ENCODE measurements at regions not wholly inside any gene's neighbourhood (a gene's known extent, or its start where the extent isn't known, plus 50 kb on each side); places are given as distances from the start of the nearest gene placed in this dataset.

DNA sequence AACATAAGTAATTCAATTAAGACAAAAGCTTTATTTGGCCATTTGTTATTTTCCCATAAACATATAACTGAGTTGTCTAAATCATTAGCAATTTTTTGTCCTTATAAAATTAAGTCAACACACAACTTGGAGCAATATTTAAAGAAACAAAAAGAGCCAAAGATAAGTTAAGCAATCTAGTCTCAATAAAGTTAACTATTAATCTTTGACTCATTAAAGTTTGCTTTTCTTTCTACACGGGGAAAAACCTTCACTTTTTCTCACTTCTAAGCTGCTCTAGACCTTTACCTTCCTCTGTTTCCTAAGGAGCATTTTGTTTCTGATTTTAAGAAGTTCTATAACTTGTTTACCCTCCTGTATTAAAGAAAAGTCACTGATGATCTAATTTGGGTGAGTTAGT is 867.1 kb upstream of the PHF14 start:
- DNase-seq (ENCODE audit: low spot score in 2 of 2), result no peak
- no peak for TF ChIP-seq POLR2AphosphoS5 (IDR thresholded peaks at IDR 0.05)
- TF ChIP-seq, protein P1, sequence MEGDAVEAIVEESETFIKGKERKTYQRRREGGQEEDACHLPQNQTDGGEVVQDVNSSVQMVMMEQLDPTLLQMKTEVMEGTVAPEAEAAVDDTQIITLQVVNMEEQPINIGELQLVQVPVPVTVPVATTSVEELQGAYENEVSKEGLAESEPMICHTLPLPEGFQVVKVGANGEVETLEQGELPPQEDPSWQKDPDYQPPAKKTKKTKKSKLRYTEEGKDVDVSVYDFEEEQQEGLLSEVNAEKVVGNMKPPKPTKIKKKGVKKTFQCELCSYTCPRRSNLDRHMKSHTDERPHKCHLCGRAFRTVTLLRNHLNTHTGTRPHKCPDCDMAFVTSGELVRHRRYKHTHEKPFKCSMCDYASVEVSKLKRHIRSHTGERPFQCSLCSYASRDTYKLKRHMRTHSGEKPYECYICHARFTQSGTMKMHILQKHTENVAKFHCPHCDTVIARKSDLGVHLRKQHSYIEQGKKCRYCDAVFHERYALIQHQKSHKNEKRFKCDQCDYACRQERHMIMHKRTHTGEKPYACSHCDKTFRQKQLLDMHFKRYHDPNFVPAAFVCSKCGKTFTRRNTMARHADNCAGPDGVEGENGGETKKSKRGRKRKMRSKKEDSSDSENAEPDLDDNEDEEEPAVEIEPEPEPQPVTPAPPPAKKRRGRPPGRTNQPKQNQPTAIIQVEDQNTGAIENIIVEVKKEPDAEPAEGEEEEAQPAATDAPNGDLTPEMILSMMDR (IDR thresholded peaks at IDR 0.05), result no peak
- no peak for TF ChIP-seq POLR2A (IDR thresholded peaks at IDR 0.05)
- intact Hi-C loops (cut with DNase I; ENCODE audit: low total_unique reads), result loop anchor here (5.0 kb wide), 1 partner anchor 699 kb away; no protein-coding TSS in a partner anchor
- Histone ChIP-seq H3K27ac (no peak overlapping the region), H3K4me1 (no peaks in the 10 kb centered on the region), H3K36me3 (no peaks in the 10 kb centered on the region), H3K27me3 (no peaks in the 10 kb centered on the region), H3K4me3 (no peak overlapping the region), H3K9me3 (no peaks in the 10 kb centered on the region)

- intact Hi-C loops (cut with DNase I; ENCODE audit: low total_unique reads), result no loop called here
- no peaks in the 10 kb centered on the region for H3K36me3 ChIP-seq
Measured at GRCh38 chr7:10116511-10116910, 857.2 kb upstream of the PHF14 start.

DNA sequence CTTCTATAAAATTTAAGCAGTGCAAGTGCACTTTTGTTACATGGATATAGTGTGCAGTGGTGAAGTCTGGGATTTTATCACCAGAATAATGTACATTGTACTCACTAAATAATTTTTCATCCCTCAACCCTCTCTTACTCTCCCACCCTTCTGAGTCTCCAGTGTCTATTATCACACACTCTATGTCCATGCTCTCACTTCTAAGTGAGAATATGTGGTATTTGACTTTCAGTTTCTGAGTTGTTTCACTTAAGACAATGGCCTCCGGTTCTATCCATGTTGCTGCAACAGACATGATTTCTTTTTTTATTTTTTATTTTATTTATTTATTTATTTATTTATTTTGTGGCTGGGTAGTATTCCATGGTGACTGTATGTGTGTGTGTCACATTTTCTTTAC is 855.9 kb upstream of the PHF14 start:
- Histone ChIP-seq H3K4me1 (no peaks in the 10 kb centered on the region), H3K4me3 (no peak overlapping the region), H3K36me3 (no peaks in the 10 kb centered on the region), H3K9me3 (no peaks in the 10 kb centered on the region), H3K27ac (no peak overlapping the region), H3K27me3 (no peaks in the 10 kb centered on the region)
- no peak for TF ChIP-seq POLR2AphosphoS5 (IDR thresholded peaks at IDR 0.05)
- TF ChIP-seq, protein P1 (IDR thresholded peaks at IDR 0.05), result no peak
- no peak for TF ChIP-seq POLR2A (IDR thresholded peaks at IDR 0.05)
- intact Hi-C loops (cut with DNase I; ENCODE audit: low total_unique reads), result no loop called here
- no peak for DNase-seq (ENCODE audit: low spot score in 2 of 2)

More at GRCh38 chr7:10116511-10116910, 857.2 kb upstream of the PHF14 start:
- Histone ChIP-seq H3K27me3 (no peaks in the 10 kb centered on the region), H3K9me3 (no peaks in the 10 kb centered on the region), H3K4me1 (no peaks in the 10 kb centered on the region), H3K27ac (no peak overlapping the region), H3K4me3 (no peak overlapping the region)
- TF ChIP-seq POLR2A (IDR thresholded peaks at IDR 0.05) (no peak), POLR2AphosphoS5 (IDR thresholded peaks at IDR 0.05) (no peak)
- TF ChIP-seq, protein P1 (IDR thresholded peaks at IDR 0.05), result no peak
- DNase-seq (ENCODE audit: low spot score in 2 of 2), result no peak

DNA sequence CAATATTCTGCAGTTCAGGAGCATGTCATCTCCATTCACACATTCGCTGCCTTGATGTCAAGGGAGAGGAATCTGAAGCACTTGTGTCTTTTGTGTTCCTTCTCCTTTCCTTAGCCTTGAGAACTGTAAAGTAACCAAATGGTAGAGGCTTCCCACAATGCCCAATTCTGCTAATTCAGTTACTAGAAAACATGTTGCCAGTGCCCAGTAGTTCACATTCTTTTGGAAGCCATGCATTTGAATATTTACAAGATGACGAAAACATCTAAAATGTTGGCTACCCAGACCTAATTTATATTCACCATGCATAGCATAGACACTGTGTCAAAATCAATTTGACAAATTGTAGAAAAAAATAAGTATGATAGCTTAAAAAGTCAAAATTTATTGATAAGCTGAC is 852.7 kb upstream of the PHF14 start:
- intact Hi-C loops (cut with DNase I; ENCODE audit: low total_unique reads), result no loop called here
- Histone ChIP-seq H3K27ac (no peak overlapping the region), H3K36me3 (no peaks in the 10 kb centered on the region), H3K4me3 (no peak overlapping the region), H3K27me3 (no peaks in the 10 kb centered on the region), H3K9me3 (no peaks in the 10 kb centered on the region), H3K4me1 (no peaks in the 10 kb centered on the region)
- DNase-seq (ENCODE audit: low spot score in 2 of 2), result no peak
- no peak for TF ChIP-seq POLR2A (IDR thresholded peaks at IDR 0.05)
- TF ChIP-seq, protein P1 (IDR thresholded peaks at IDR 0.05), result no peak
- no peak for TF ChIP-seq POLR2AphosphoS5 (IDR thresholded peaks at IDR 0.05)

DNA sequence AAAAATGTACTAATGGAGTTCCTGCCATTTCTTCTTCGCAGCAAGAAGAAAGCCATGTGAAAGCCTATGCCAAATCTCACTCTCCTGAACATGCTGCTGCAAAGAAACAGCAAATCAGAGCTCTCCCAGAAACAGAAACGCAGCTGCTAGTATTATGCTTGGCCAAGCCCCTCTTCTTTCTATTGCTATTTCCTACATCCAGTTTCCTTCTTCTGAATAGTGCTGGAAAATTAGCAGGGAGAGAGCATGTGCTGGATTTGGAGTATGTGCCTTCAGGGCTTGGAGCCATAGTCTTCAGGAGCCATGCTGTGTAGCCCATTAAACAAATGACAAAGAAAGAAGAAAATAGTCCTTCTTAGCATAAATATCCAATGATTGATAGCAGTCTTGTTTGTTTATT is 852.0 kb upstream of the PHF14 start:
- H3K36me3 ChIP-seq, result no peaks in the 10 kb centered on the region
- intact Hi-C loops (cut with DNase I; ENCODE audit: low total_unique reads), result no loop called here
- H3K4me1 ChIP-seq, result no peaks in the 10 kb centered on the region
- DNase-seq (ENCODE audit: low spot score in 2 of 2), result no peak
- H3K4me3 ChIP-seq, result no peak overlapping the region
- TF ChIP-seq, protein P1 (IDR thresholded peaks at IDR 0.05), result no peak
- TF ChIP-seq POLR2A (IDR thresholded peaks at IDR 0.05), result no peak
- no peak for TF ChIP-seq POLR2AphosphoS5 (IDR thresholded peaks at IDR 0.05)
- H3K27me3 ChIP-seq, result no peaks in the 10 kb centered on the region
- H3K27ac ChIP-seq, result no peak overlapping the region
- H3K9me3 ChIP-seq, result no peaks in the 10 kb centered on the region
